Medulla oblongata (tissue), 1 donor: ENCODE measurements at regions not wholly inside any gene's neighbourhood (a gene's known extent, or its start where the extent isn't known, plus 50 kb on each side); places are given as distances from the start of the nearest gene placed in this dataset.
"Not testable (repeated sequence)": the region's sequence is repeated elsewhere in the genome, so short reads cannot be mapped to it uniquely, and the experiment has no call there.

Experiments used
- DNase-seq: peaks from one replicate; pipeline ENCODE4 v3.0.0-alpha.2; 2015; ENCODE audit errors: extremely low spot score

GRCh38 chr1:38787041-38787440, 72.5 kb downstream of the RRAGC start:
- no peak for DNase-seq

GRCh38 chr1:38786040-38786436, 73.5 kb downstream of the RRAGC start:
- no peak for DNase-seq

- no peak for DNase-seq
These were observed 74.1 kb downstream of the RRAGC start for GRCh38 chr1:38785285-38786039.

GRCh38 chr1:38784452-38785284, 74.9 kb downstream of the RRAGC start:
- no peak for DNase-seq

DNA sequence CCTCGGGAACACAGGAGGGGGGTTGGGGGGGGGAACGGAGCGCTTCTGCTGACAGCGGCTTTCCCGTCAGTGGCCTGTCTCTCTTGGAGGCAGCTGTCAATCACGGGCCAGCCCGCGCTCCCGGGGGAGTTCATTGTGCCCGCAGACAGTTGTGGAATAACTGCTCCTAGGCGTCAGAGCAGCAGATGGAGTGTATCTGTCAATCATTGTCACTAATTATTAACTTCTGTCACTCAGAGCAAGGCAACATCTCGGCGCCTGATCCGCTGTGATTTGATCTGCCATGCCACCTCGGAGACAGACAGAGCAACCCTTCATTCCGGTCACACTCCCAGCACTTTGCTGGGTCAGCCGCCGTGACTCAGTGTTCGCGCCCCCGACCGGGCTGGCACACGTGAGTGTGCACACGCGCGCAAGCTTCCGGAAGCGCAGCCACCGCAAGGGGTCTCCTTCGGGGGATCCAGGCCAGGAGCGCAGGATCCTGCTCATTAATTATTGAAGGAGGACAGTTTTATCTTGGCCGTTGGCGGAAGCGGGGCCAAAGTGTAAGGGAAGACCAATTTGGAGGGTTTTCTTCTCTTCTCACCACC, 75.8 kb downstream of the RRAGC start:
- no peak for DNase-seq

DNA sequence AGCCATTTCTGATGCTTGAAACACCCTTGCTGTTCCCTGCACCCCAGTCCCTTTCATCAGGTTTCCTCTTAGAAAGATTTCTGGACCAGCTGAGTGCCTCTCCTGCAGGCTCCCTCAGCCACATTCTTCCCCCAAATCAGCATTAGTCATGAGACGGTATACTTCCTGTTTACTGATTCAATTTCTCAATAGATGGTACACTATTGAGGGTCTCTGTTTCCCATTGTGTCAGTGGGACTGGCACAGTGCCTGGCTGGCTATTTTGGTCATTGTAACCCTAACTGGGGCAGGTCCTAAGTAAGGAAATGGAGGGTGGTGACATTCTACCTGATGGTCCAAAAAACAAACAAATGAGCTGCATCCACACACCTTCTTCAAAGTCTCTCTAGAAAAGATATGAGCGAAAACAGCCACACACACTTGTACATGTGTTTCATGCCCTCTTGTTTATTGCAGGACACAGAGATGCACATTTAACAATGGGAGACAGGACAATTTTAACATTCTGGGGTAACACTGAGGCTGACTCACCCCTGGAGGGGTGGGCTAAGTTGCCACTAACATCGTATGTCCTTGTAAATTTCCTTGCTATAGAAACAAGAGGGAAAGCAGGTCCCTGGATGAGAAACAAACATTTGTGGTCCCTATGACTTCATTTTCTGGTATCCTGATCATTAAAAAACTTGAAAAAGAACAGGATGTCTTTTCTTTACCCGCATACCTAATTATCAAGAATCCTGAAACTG, 77.5 kb downstream of the RRAGC start:
- DNase-seq = no peak

- DNase-seq = no peak
These were observed 79.4 kb downstream of the RRAGC start for GRCh38 chr1:38780133-38780532.

- no peak for DNase-seq
These were observed 80.1 kb downstream of the RRAGC start for GRCh38 chr1:38779491-38779890.

DNA sequence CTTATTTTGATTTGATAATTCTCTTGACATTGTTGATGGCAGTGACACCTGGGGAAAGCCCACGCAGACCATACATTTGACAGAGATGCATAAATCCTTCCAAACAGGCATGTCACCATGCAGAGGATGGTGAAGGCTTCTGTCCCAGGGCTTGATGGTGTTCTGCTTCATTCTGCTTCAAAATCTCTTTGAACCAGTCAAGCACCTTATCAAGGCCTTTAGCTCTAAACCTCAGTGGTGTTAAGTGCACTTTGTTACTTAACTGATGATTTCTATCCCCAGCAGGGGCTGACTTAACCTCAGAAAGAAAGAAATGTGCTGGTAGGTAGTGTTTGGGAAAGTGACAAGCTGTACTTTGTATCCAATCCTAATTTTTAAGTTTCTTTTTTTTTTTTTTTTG, 81.1 kb downstream of the RRAGC start:
- DNase-seq = no peak

DNA sequence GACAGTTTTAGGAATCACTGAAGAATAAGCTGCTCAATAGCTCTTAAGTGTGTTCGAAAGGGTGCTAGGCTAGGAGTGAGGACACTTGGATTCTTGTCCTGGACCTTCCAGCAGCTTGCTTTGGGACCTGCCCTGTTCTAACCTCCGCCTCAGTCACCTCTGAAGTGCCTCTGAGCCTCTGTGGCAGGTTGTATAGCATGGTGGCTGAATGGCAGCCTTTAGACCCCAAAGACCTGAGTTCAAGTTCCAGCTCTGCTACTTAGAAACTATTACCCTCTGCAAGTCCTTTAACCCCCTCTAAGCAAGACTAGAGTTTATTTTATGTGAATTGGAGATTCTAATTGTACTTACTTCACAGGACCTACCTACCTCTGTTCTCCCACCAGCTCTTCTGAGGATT, 81.5 kb downstream of the RRAGC start:
- no peak for DNase-seq

DNA sequence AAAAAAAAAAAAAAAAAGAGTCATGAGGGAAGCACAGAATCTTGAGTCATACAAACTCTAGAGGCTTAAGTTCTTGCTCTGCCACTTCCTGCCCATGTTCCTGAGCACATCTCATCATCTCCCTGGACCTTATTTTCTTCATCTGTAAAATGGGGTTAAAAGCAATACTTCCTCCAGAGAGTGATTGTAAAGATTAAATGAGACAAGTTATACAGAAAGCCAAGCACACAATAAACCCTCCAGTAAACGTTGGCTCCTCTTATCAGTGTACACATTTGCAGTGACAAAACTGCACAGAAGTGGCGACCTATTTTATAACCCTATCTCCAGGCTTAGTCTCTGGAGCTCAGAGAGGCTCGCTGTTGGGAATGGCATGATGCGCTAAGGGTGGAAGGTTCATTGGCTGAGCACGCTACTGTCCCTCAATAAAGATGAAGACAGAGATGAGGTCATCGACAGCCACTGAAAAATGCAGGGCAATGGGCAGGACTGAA, 82.1 kb downstream of the RRAGC start:
- no peak for DNase-seq

DNA sequence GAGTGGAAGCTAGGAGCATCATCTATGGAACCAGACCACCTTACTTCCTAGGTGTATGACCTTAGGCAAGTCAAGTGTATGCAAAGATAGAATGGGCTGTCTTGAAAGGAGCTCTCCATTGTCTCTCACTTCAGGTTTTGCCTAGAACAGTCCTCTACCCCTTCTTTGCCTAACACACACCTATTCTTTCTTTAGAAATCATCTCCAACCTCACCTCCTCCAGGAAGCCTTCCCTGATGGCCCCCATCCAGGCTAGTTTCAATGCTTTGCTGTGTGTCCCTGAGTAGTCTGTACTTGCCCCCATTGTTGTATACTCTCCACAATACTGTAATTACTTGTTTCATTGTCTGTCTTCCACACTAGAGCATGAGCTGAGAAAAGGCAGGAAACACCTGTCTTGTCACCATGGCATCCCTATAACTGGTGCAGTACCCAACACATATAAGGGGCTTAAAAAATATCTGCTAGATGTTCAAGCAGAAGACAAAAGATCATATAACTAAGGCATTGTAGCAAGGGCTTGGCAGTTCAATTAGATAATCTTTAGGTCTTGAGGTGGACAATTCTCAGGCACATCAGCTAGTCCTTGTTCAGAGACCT, 83.0 kb downstream of the RRAGC start:
- DNase-seq = no peak

GRCh38 chr1:38775175-38775845, 84.3 kb downstream of the RRAGC start:
- DNase-seq = no peak

GRCh38 chr1:38773483-38773882, 86.1 kb downstream of the RRAGC start:
- DNase-seq = no peak

- DNase-seq = no peak
These were observed 86.6 kb downstream of the RRAGC start for GRCh38 chr1:38772953-38773352.

GRCh38 chr1:38772026-38772425, 87.5 kb downstream of the RRAGC start:
- no peak for DNase-seq

- DNase-seq = not testable (repeated sequence)
These were observed 88.9 kb downstream of the RRAGC start for GRCh38 chr1:38770516-38771173.

DNA sequence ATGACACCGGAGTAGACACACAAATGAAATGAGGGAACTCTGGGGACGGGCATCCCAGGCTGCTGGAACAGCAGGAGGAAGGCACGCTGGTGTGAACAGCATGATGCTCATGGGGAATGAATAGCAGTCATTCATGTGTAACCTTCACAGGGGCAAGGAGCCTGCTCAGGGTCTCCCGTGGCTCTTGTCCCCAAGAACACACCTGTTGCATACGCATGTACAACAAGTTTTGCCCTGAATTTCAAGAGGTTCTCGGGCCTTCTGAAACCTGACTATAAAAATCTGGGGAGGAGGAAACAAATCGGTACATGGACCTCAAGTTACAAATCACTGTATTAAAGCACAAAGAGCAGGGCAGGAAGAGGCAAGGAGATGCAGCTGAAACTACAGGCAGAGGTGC, 93.4 kb downstream of the RRAGC start:
- DNase-seq = no peak

GRCh38 chr1:38763121-38763520, 96.5 kb downstream of the RRAGC start:
- no peak for DNase-seq

DNA sequence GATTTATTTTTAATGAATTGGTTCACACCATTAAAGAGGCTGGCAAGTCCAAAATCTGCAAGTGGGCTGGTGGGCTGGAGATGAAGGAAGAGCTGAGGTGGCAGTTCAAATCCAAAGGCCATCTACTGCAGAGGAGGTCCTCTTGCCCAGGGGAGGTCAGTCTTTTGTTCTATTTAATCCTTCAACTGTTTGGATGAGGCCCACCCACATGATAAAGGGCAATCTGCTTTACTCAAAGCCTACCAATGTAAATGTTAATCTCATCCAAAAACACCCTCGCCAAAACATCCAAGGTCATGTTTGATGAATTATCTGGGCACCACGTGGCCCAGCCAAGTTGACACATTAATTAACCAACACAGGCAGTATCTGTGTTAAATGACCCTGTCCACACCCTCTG, 99.0 kb downstream of the RRAGC start:
- DNase-seq = no peak
